Right lobe of liver (tissue), 4 donors: ENCODE measurements at regions not wholly inside any gene's neighbourhood (a gene's known extent, or its start where the extent isn't known, plus 50 kb on each side); places are given as distances from the start of the nearest gene placed in this dataset.

Experiments
- CTCF ChIP-seq, 4 donors: fragments of 200-600 bp in 3 of 4; fragments of 450-650 bp in 1 of 4; IDR thresholded peaks; one replicate each; pipeline versions ENCODE4 v1.5.1 to v1.8.0; 2016 to 2022; ENCODE audit warnings: antibody characterized with exemption in 4 of 4, mild to moderate bottlenecking in 2 of 4
- POLR2A ChIP-seq: fragments of 450-650 bp; IDR thresholded peaks from one replicate; pipeline ENCODE4 v1.6.1; 2017; ENCODE audit warnings: antibody characterized with exemption, mild to moderate bottlenecking
- donor health status: DM: no; HTN: no; CAD: no.
- donor health status: DM: no; HTN: no; CAD: no.
- donor health status: DM: no; HTN: yes; CAD: no.

- TF ChIP-seq POLR2A (no peak), CTCF (IDR thresholded peaks at IDR 0.05) (no peak)
Observed at GRCh38 chr14:40944521-40944920, 662.2 kb upstream of the LRFN5 start.
